ENCODE measurements at regions not wholly inside any gene's neighbourhood (a gene's known extent, or its start where the extent isn't known, plus 50 kb on each side); places are given as distances from the start of the nearest gene placed in this dataset.
A peak's percentile ranks its signal among the peaks of the same experiment; 100 is the strongest.

- no peaks in the 10 kb centered on the region for H3K4me1 ChIP-seq (ENCODE audit: control insufficient read depth, extremely low read depth, insufficient read depth, low read length)
- H3K27ac ChIP-seq (ENCODE audit: insufficient read depth, low read depth, low read length) = no peak overlapping the region
- H3K4me3 ChIP-seq (replicated peaks in 1 of 3; ENCODE audit: insufficient read depth in 1 of 3, low read depth in 1 of 3, low read length in 3 of 3) = no peak overlapping the region
- no peaks in the 10 kb centered on the region for H4K20me1 ChIP-seq (replicated peaks; ENCODE audit: control insufficient read depth, extremely low read depth, insufficient read depth, low read length)
- no peaks in the 10 kb centered on the region for H3K36me3 ChIP-seq (ENCODE audit: control insufficient read depth in 2 of 2, extremely low read depth in 1 of 2, insufficient read depth in 2 of 2, low read length in 2 of 2)
- ChIA-PET POLR2A (no interaction called here), CTCF (interaction anchor here (0.8 to 2.0 kb wide), 3 partner anchors 32 to 152 kb away, joined by 3 to 7 read pairs (median 3); no protein-coding TSS in a partner anchor)
- H3K27me3 ChIP-seq (ENCODE audit: control insufficient read depth in 2 of 2, insufficient read depth in 2 of 2, low read length in 2 of 2) = peaks cover 16 to 21% of the 10 kb centered on the region in 2 experiments
- no peaks in the 10 kb centered on the region for H3K9me1 ChIP-seq (replicated peaks; ENCODE audit: control insufficient read depth, extremely low read depth, insufficient read depth, low read length)
- H3K79me2 ChIP-seq (ENCODE audit: control insufficient read depth, insufficient read depth, low read length) = no peaks in the 10 kb centered on the region
- no peak overlapping the region for H3K4me2 ChIP-seq (ENCODE audit: insufficient read depth, low read length)
- intact Hi-C loops (cut with micrococcal nuclease) = no loop called here
- dilution Hi-C loops (cut with MboI; ENCODE audit: extremely low pct_ligation_motif_present, low sequenced_read_pairs) = no loop called here
- no peak overlapping the region for H3K9ac ChIP-seq (replicated peaks; ENCODE audit: extremely low read depth, insufficient read depth, low read length)
- H2AFZ ChIP-seq (ENCODE audit: low read depth, low read length) = no peak overlapping the region
- DNase-seq (ENCODE audit: low read depth, low spot score) (no peak), FAIRE-seq (no peak)
- H3K9me3 ChIP-seq (replicated peaks; ENCODE audit: control insufficient read depth, insufficient read depth, low read length) = no peaks in the 10 kb centered on the region
- TF ChIP-seq MAX (IDR thresholded peaks at IDR 0.05; ENCODE audit: insufficient read depth, insufficient read length) (no peak), FOS (IDR thresholded peaks at IDR 0.05; ENCODE audit: borderline replicate concordance, insufficient read depth, low read length) (no peak), JUN (IDR thresholded peaks at IDR 0.05; ENCODE audit: borderline replicate concordance, insufficient read depth, insufficient read length, low read depth) (no peak), EZH2 (IDR thresholded peaks at IDR 0.05; ENCODE audit: borderline replicate concordance, low read depth, low read length, severe bottlenecking) (peak; percentile 28), POLR2A (IDR thresholded peaks at IDR 0.05; ENCODE audit: low read depth, low read length) (no peak), POLR2AphosphoS5 (IDR thresholded peaks at IDR 0.05; ENCODE audit: insufficient read depth, low read depth, low read length) (no peak)
- BruUV-seq (replicated peaks) = no TSS peak
Measured at GRCh38 chr11:62050716-62051115, 73.1 kb upstream of the INCENP start.

- Histone ChIP-seq H3K4me1 (ENCODE audit: control insufficient read depth, extremely low read depth, insufficient read depth, low read length) (no peaks in the 10 kb centered on the region), H3K4me3 (replicated peaks in 1 of 3; ENCODE audit: insufficient read depth in 1 of 3, low read depth in 1 of 3, low read length in 3 of 3) (no peak overlapping the region), H3K27me3 (ENCODE audit: control insufficient read depth in 2 of 2, insufficient read depth in 2 of 2, low read length in 2 of 2) (peaks cover 13 to 16% of the 10 kb centered on the region in 2 experiments), H3K9ac (replicated peaks; ENCODE audit: extremely low read depth, insufficient read depth, low read length) (no peak overlapping the region), H4K20me1 (replicated peaks; ENCODE audit: control insufficient read depth, extremely low read depth, insufficient read depth, low read length) (no peaks in the 10 kb centered on the region), H3K36me3 (ENCODE audit: control insufficient read depth in 2 of 2, extremely low read depth in 1 of 2, insufficient read depth in 2 of 2, low read length in 2 of 2) (no peaks in the 10 kb centered on the region), H3K9me3 (replicated peaks; ENCODE audit: control insufficient read depth, insufficient read depth, low read length) (no peaks in the 10 kb centered on the region), H3K79me2 (ENCODE audit: control insufficient read depth, insufficient read depth, low read length) (no peaks in the 10 kb centered on the region), H2AFZ (ENCODE audit: low read depth, low read length) (no peak overlapping the region), H3K4me2 (ENCODE audit: insufficient read depth, low read length) (no peak overlapping the region), H3K9me1 (replicated peaks; ENCODE audit: control insufficient read depth, extremely low read depth, insufficient read depth, low read length) (no peaks in the 10 kb centered on the region), H3K27ac (ENCODE audit: insufficient read depth, low read depth, low read length) (no peak overlapping the region)
- FAIRE-seq (no peak), DNase-seq (ENCODE audit: low read depth, low spot score) (no peak)
- TF ChIP-seq GATA2 (IDR thresholded peaks at IDR 0.05; ENCODE audit: insufficient read depth, insufficient read length, low read depth, low read length) (no peak), CTCF (IDR thresholded peaks at IDR 0.05; ENCODE audit: extremely low read depth in 1 of 2, insufficient read depth in 1 of 2, low read depth in 1 of 2, low read length in 2 of 2) (no peak), FOS (IDR thresholded peaks at IDR 0.05; ENCODE audit: borderline replicate concordance, insufficient read depth, low read length) (no peak), POLR2AphosphoS5 (IDR thresholded peaks at IDR 0.05; ENCODE audit: insufficient read depth, low read depth, low read length) (no peak), MAX (IDR thresholded peaks at IDR 0.05; ENCODE audit: insufficient read depth, insufficient read length) (no peak)
- POLR2A ChIA-PET = no interaction called here
- CTCF ChIA-PET = interaction anchor here (1.1 to 3.0 kb wide), 3 partner anchors 13 to 34 kb away, joined by 3 to 13 read pairs (median 4); no protein-coding TSS in a partner anchor
- intact Hi-C loops (cut with micrococcal nuclease) = no loop called here
- no TSS peak for BruUV-seq (replicated peaks)
- dilution Hi-C loops (cut with MboI; ENCODE audit: extremely low pct_ligation_motif_present, low sequenced_read_pairs) = no loop called here
Measured at GRCh38 chr11:62048100-62048499, 75.7 kb upstream of the INCENP start.

Data from endothelial cell of umbilical vein (primary cell).